ENCODE measurements at regions not wholly inside any gene's neighbourhood (a gene's known extent, or its start where the extent isn't known, plus 50 kb on each side); places are given as distances from the start of the nearest gene placed in this dataset.

DNA sequence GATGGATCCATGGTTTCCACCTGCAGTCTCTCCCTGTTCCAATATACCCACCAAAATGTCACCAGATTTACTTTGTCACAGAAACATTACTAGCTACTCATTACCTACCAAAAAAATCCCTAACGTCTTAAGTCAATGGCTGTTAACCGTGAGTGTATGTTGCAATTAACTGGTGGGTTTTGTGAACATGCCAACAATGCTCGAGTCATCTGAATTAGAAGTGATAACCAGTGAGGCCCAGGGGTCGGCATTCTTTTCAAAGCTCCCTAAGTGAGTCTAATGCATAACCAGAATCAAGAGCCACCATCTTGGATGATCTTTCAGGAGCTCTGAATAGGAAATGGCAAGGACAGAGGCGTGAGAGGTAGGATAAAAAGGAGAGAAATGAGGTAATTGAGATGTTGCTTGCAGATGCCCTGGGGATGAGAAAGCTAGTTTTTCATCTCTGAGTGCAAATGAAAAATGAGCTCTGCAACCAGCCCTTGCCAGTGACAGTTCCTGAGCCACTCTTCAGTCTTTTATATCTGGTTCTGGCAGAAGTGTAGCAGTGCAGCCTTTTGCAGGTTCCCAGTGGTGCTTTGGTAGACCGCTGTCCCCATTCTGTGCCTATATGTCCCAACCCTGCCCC lies 130.0 kb upstream of the RND3 start:
- no peak for ATAC-seq
- H3K4me1 ChIP-seq = peaks cover 11 to 54% (median 12%) of the 10 kb centered on the region in 3 donors
- no peaks in the 10 kb centered on the region for H3K9me3 ChIP-seq
- peak overlapping the region in 2 of 4 donors; percentile 56 to 60 for H3K27ac ChIP-seq
- no peak overlapping the region for H3K4me3 ChIP-seq
- no peaks in the 10 kb centered on the region for H3K36me3 ChIP-seq
- no peaks in the 10 kb centered on the region for H3K27me3 ChIP-seq
- 87 to 96% methylated on average over 3 of the region's 6 CpGs for WGBS, 2 donors (ENCODE audit: low coverage in 1 of 2)
- no peak for TF ChIP-seq EP300 (IDR thresholded peaks at IDR 0.05)
- no peak for TF ChIP-seq POLR2A (IDR thresholded peaks at IDR 0.05)
- TF ChIP-seq, protein P1, sequence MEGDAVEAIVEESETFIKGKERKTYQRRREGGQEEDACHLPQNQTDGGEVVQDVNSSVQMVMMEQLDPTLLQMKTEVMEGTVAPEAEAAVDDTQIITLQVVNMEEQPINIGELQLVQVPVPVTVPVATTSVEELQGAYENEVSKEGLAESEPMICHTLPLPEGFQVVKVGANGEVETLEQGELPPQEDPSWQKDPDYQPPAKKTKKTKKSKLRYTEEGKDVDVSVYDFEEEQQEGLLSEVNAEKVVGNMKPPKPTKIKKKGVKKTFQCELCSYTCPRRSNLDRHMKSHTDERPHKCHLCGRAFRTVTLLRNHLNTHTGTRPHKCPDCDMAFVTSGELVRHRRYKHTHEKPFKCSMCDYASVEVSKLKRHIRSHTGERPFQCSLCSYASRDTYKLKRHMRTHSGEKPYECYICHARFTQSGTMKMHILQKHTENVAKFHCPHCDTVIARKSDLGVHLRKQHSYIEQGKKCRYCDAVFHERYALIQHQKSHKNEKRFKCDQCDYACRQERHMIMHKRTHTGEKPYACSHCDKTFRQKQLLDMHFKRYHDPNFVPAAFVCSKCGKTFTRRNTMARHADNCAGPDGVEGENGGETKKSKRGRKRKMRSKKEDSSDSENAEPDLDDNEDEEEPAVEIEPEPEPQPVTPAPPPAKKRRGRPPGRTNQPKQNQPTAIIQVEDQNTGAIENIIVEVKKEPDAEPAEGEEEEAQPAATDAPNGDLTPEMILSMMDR (IDR thresholded peaks at IDR 0.05) = no peak
- no peak for TF ChIP-seq POLR2AphosphoS5 (IDR thresholded peaks at IDR 0.05)

DNA sequence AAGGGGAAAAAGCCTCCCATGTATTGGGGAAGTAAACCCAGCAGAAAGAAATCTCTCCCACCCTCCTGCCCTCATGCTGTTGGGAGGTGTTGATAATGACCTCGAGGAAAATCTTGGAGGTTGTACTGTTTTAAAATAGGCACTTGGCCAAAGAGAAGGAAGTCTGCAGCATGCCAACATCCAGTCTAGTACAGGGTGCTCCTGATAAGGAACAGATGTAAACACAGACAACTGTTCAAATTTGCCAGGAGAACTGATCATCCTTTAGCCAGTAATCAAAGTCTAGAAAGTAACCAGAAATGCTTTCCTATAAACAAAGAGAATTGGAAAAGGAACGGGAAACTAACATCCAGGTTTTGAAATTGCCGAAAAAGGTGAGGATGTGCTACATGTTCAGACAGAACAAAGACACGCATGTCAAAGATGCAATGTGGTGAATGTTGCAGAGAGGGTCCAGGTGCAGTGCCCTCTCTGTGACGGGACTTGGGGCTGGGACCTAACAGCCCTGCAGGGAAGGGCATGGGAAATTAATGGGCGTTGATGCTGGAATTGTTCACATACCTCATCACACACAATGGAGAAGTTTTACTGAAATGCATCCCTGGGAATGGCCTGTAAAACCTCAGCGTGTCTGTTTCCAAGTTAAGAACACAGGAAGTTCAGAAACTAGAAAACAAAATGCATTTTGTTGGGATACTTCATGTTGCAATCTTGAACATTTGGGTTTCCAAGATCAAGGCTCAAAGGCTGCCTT lies 125.7 kb upstream of the RND3 start:
- Histone ChIP-seq H3K9me3 (no peaks in the 10 kb centered on the region), H3K27me3 (no peaks in the 10 kb centered on the region), H3K4me1 (peaks cover 0 to 36% (median 6%) of the 10 kb centered on the region in 3 donors), H3K27ac (peak overlapping the region in 3 of 4 donors; percentile 1 to 12 (median 11)), H3K36me3 (no peaks in the 10 kb centered on the region), H3K4me3 (no peak overlapping the region)
- TF ChIP-seq, protein P1 (IDR thresholded peaks at IDR 0.05) = no peak
- TF ChIP-seq EP300 (IDR thresholded peaks at IDR 0.05) (no peak), POLR2A (IDR thresholded peaks at IDR 0.05) (no peak), POLR2AphosphoS5 (IDR thresholded peaks at IDR 0.05) (no peak)
- 18 to 47% methylated on average over 6 of the region's 7 CpGs for WGBS, 2 donors (ENCODE audit: low coverage in 1 of 2)
- ATAC-seq = peak; percentile 19

DNA sequence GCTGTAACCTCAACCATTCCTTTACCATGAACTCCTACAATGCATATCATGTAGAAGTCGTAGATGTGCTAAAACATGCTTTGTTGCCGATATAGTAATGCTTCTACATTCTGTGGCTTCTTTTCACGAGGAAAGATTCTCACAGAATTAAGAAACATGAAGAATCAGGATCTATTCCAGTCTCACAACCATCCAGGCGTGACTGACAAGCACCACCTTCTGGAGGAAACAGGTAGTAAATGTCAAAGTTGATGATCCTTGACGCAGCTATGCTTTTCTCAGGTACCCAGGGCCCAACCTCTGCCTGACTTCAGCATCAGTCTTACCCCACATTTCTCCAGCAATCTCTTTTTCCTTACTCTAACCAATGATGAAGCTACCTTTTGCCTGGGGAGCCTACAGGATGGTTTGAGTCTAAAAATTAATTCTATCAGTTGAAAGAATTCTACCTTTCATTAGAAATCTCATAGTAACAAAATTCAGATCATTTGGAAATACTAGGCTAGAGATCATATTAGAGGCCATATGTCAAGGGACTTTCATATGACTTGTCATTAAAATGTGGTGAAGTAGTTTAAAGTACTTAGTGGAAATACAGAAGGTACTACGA lies 123.3 kb upstream of the RND3 start:
- Histone ChIP-seq H3K4me1 (peaks cover 0 to 30% (median 6%) of the 10 kb centered on the region in 3 donors), H3K36me3 (no peaks in the 10 kb centered on the region), H3K27me3 (no peaks in the 10 kb centered on the region), H3K4me3 (no peak overlapping the region), H3K27ac (no peak overlapping the region), H3K9me3 (no peaks in the 10 kb centered on the region)
- ATAC-seq = peak; percentile 19
- TF ChIP-seq, protein P1 (IDR thresholded peaks at IDR 0.05) = peak; percentile 24 to 63 (median 44)
- TF ChIP-seq EP300 (IDR thresholded peaks at IDR 0.05) = no peak
- no peak for TF ChIP-seq POLR2AphosphoS5 (IDR thresholded peaks at IDR 0.05)
- TF ChIP-seq POLR2A (IDR thresholded peaks at IDR 0.05) = no peak
- WGBS, 2 donors (ENCODE audit: low coverage in 1 of 2) = 62 to 74% methylated on average over 6 of the region's 6 CpGs

DNA sequence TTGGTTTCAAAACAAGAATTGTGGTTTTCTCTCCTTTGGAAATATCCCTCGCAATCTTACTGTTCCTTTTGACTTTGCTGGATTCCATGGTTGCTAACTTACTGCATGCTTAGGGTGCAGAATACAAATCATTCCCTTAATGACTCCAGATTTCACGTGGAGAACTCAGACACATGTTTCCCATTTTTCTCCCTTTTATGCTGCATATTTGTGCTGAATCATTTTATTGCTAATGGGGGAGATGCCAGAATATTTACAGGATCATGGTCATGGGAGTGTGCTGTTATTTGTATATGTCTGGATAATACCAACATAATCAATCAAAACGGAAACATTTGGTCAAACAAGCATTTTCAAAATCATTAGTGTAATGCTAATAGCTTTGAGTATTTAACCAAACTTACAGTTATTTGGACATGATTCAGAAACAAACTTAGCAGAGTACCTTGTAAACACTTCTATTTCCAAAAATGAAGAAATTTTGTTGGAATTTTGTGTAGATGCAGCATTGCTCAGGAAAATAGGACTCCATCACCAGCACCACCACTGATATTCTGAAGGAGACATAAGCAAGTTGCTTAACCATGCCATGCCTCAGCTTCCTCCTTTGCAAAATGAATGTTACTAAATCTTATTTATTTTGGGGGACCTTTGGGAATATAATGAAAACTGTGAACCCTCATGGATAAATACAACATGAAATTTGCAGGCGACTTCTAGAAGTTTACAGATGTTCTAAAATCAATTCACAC lies 122.5 kb upstream of the RND3 start:
- H3K36me3 ChIP-seq = no peaks in the 10 kb centered on the region
- H3K27me3 ChIP-seq = no peaks in the 10 kb centered on the region
- no peak for ATAC-seq
- 44 to 51% methylated on average over 4 of the region's 4 CpGs for WGBS, 2 donors (ENCODE audit: low coverage in 1 of 2)
- H3K4me1 ChIP-seq = peaks cover 0 to 30% (median 6%) of the 10 kb centered on the region in 3 donors
- no peak overlapping the region for H3K4me3 ChIP-seq
- H3K27ac ChIP-seq = no peak overlapping the region
- no peaks in the 10 kb centered on the region for H3K9me3 ChIP-seq
- TF ChIP-seq POLR2A (IDR thresholded peaks at IDR 0.05) = no peak
- TF ChIP-seq POLR2AphosphoS5 (IDR thresholded peaks at IDR 0.05) = no peak
- no peak for TF ChIP-seq EP300 (IDR thresholded peaks at IDR 0.05)
- TF ChIP-seq, protein P1 (IDR thresholded peaks at IDR 0.05) = no peak

Data from gastroesophageal sphincter (tissue), 4 donors.